ENCODE measurements at regions not wholly inside any gene's neighbourhood (a gene's known extent, or its start where the extent isn't known, plus 50 kb on each side); places are given as distances from the start of the nearest gene placed in this dataset.
"Not testable (repeated sequence)": the region's sequence is repeated elsewhere in the genome, so short reads cannot be mapped to it uniquely, and the experiment has no call there.

GRCh38 chr2:36235426-36235825 lies 120.2 kb upstream of the CRIM1 start:
- no peak for DNase-seq

GRCh38 chr2:36223259-36223658 lies 132.3 kb upstream of the CRIM1 start:
- no peak for DNase-seq

- DNase-seq = no peak
These were observed 133.1 kb upstream of the CRIM1 start for GRCh38 chr2:36222485-36222884.

GRCh38 chr2:36214691-36215090 lies 140.9 kb upstream of the CRIM1 start:
- DNase-seq = no peak

- DNase-seq = no peak
These were observed 152.2 kb upstream of the CRIM1 start for GRCh38 chr2:36203366-36203765.

GRCh38 chr2:36197181-36197971 lies 158.2 kb upstream of the CRIM1 start:
- no peak for DNase-seq

- DNase-seq = no peak
These were observed 161.9 kb upstream of the CRIM1 start for GRCh38 chr2:36193680-36194079.

- DNase-seq = no peak
These were observed 162.6 kb upstream of the CRIM1 start for GRCh38 chr2:36192983-36193382.

- no peak for DNase-seq
These were observed 165.5 kb upstream of the CRIM1 start for GRCh38 chr2:36190097-36190496.

- DNase-seq = no peak
These were observed 170.0 kb upstream of the CRIM1 start for GRCh38 chr2:36185624-36186023.

GRCh38 chr2:36184848-36185247 lies 170.7 kb upstream of the CRIM1 start:
- no peak for DNase-seq

- not testable (repeated sequence) for DNase-seq
These were observed 174.6 kb upstream of the CRIM1 start for GRCh38 chr2:36180789-36181482.

GRCh38 chr2:36180293-36180692 lies 175.3 kb upstream of the CRIM1 start:
- not testable (repeated sequence) for DNase-seq

GRCh38 chr2:36179668-36180269 lies 175.8 kb upstream of the CRIM1 start:
- DNase-seq = not testable (repeated sequence)

- no peak for DNase-seq
These were observed 177.2 kb upstream of the CRIM1 start for GRCh38 chr2:36178384-36178783.

GRCh38 chr2:36177282-36177681 lies 178.3 kb upstream of the CRIM1 start:
- no peak for DNase-seq

- no peak for DNase-seq
These were observed 180.7 kb upstream of the CRIM1 start for GRCh38 chr2:36174920-36175319.

- no peak for DNase-seq
These were observed 181.7 kb upstream of the CRIM1 start for GRCh38 chr2:36173760-36174404.

- no peak for DNase-seq
These were observed 182.8 kb upstream of the CRIM1 start for GRCh38 chr2:36172824-36173223.

- no peak for DNase-seq
These were observed 184.8 kb upstream of the CRIM1 start for GRCh38 chr2:36170805-36171204.

- DNase-seq = no peak
These were observed 185.7 kb upstream of the CRIM1 start for GRCh38 chr2:36169843-36170242.

GRCh38 chr2:36168115-36168514 lies 187.5 kb upstream of the CRIM1 start:
- DNase-seq = no peak

- DNase-seq = no peak
These were observed 190.4 kb upstream of the CRIM1 start for GRCh38 chr2:36165132-36165531.

Data from NCI-H226 (cell line).